Activated naive CD8-positive, alpha-beta T cell (primary cell): ENCODE measurements at regions not wholly inside any gene's neighbourhood (a gene's known extent, or its start where the extent isn't known, plus 50 kb on each side); places are given as distances from the start of the nearest gene placed in this dataset.

ENCODE experiments used
- H3K27ac Mint-ChIP-seq: one replicate; pipeline ENCODE4 v1.8.0; 2021; ENCODE audit warnings: mixed read lengths
- H3K27me3 Mint-ChIP-seq: one replicate; pipeline ENCODE4 v1.8.0; 2021; ENCODE audit warnings: mixed read lengths
- H3K36me3 Mint-ChIP-seq: one replicate; pipeline ENCODE4 v1.8.0; 2021; ENCODE audit warnings: mixed read lengths
- H3K4me1 Mint-ChIP-seq: one replicate; pipeline ENCODE4 v1.8.0; 2021; ENCODE audit warnings: low read depth, mixed read lengths
- H3K4me3 Mint-ChIP-seq: one replicate; pipeline ENCODE4 v1.8.0; 2021; ENCODE audit warnings: mild to moderate bottlenecking, mixed read lengths
- H3K9me3 Mint-ChIP-seq: one replicate; pipeline ENCODE4 v1.8.0; 2021; ENCODE audit warnings: low read depth, mixed read lengths

DNA sequence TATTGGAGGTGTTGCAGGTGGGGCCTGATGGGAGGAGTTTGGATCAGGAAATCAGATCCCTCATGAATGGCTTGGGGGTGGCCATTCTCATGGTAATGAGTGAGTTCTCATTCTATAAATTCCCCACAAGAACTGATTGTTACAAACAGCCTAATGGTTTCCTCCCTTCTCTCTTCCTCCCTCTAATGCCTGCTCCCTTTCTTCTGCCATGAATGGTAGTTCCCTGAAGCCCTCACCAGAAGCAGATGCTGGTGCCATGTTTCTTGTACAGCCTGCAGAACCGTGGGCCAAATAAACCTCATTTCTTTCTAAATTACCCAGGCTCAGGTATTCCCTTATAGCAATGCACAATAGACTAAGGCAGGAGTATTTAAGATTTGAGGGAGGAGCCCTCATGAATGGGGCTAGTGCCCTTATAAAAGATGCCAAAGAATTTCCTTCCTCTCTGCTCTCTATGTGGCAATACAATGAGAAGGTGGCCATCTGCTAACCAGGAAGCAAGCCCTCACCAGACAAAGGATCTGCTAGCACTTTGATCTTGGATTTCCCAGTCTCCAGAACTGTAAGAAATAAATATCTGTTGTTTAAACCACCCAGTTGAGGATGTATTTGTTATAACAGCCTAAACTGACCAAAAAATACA, 251.8 kb downstream of the ZEB2 start:
- Mint-ChIP-seq H3K9me3 (no peaks in the 10 kb centered on the region), H3K4me1 (peaks cover 38% of the 10 kb centered on the region), H3K4me3 (no peak overlapping the region), H3K36me3 (peaks cover 6% of the 10 kb centered on the region), H3K27ac (peak overlapping the region; percentile 90), H3K27me3 (no peaks in the 10 kb centered on the region)

DNA sequence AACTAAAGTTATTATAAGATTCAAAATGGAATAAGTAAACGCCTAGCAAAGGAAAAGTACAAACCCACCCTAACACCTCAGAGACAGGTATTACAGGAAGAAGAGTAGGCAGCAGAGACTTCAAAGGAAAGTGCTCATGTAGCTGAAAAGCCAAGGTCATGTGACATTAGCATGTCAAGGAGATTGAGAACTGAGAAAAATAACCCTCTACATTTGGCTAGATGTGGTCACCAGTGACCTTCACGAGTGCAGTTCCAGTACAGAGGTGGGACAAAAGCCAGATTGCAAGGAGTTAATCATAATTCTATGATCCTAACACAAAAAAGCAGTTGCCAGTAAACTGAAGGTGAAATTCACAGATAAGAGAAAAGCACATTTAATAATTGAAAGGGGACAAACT, 252.7 kb downstream of the ZEB2 start:
- H3K27ac Mint-ChIP-seq = peak overlapping the region; percentile 90
- H3K4me3 Mint-ChIP-seq = peak overlapping the region; percentile 14
- peaks cover 6% of the 10 kb centered on the region for H3K36me3 Mint-ChIP-seq
- peaks cover 35% of the 10 kb centered on the region for H3K4me1 Mint-ChIP-seq
- no peaks in the 10 kb centered on the region for H3K9me3 Mint-ChIP-seq
- H3K27me3 Mint-ChIP-seq = no peaks in the 10 kb centered on the region

DNA sequence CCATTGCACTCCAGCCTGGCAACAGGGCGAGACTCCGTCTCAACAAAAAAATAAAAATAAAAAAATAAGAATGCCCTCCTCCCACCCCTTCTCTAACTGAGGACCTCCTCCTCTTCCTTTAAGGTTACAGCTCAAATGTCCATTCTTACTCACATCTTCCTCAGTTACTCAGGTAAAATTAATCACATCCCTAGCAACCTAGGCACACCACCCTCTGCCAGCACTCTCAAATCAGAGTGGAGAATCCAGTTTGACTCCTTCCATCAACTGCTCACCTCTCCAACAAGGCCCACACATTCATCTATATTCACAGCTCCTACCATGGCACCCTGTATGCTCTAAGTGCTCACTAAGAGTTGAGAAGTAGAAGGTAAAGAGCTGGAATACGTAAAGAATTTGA, 254.3 kb downstream of the ZEB2 start:
- Mint-ChIP-seq H3K9me3 (no peaks in the 10 kb centered on the region), H3K36me3 (peaks cover 6% of the 10 kb centered on the region), H3K27ac (peak overlapping the region; percentile 35), H3K4me1 (peaks cover 46% of the 10 kb centered on the region), H3K4me3 (no peak overlapping the region), H3K27me3 (no peaks in the 10 kb centered on the region)

DNA sequence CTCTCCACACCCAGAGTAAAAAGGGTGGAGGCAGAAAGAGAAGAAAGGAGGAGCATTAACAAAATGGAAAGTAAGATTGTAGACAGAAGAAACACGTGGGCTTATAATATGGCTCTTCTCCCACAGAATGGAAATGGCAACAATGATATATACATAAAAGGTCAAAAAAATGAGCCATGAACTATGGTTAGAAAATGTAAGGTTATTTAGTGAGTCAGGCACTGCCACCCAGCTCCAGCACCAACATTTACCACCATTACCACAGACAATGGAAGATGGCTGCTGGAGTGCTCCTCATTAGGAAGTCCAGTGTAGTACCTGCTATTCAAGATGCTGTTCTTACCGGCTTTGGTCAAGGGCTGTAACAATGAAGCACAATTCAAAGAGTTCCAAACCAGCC, 258.0 kb downstream of the ZEB2 start:
- H3K27ac Mint-ChIP-seq = peak overlapping the region; percentile 64
- no peaks in the 10 kb centered on the region for H3K27me3 Mint-ChIP-seq
- H3K4me3 Mint-ChIP-seq = no peak overlapping the region
- peaks cover 16% of the 10 kb centered on the region for H3K36me3 Mint-ChIP-seq
- H3K4me1 Mint-ChIP-seq = peaks cover 46% of the 10 kb centered on the region
- peaks cover 16% of the 10 kb centered on the region for H3K9me3 Mint-ChIP-seq

DNA sequence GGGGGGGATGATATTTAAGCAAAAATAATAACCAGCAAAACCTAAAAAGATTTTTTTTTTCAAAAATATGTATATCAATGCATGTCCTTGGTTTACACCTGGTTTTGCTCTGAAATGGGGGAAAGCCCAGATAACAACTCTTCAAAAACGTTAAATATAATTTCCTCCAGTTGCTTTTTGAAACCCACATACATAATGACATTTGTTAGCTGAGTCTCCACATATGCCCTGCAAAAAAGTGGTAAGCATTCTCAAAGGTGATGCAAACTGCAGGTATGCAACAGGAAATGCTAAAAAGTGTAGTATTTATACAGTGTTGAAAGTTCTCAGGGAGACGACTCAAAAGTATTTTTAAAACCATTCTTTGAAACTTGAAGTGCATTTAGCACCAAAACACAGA, 258.6 kb downstream of the ZEB2 start:
- H3K4me1 Mint-ChIP-seq = peaks cover 44% of the 10 kb centered on the region
- peaks cover 16% of the 10 kb centered on the region for H3K36me3 Mint-ChIP-seq
- no peaks in the 10 kb centered on the region for H3K27me3 Mint-ChIP-seq
- H3K4me3 Mint-ChIP-seq = no peak overlapping the region
- H3K9me3 Mint-ChIP-seq = peaks cover 18% of the 10 kb centered on the region
- peak overlapping the region; percentile 72 for H3K27ac Mint-ChIP-seq

DNA sequence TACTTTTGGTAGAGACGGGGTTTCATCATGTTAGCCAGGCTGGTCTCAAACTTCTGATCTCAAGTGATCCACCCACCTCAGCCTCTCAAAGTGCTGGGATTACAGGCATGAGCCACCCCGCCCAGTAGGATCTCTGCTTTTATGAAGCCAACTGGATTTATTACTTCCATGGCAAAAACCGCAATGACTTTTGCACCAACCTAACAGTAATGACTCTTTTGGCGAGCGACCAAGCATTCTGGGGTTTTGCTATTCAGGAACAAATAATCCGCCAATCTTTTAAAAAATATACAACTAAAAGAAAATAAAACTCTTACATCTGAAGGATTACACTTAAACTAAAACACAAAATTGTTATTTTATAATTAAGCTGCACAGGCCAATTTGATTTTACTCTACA, 260.6 kb downstream of the ZEB2 start:
- Mint-ChIP-seq H3K27ac (no peak overlapping the region), H3K4me1 (peaks cover 39% of the 10 kb centered on the region), H3K36me3 (peaks cover 17% of the 10 kb centered on the region), H3K4me3 (no peak overlapping the region), H3K9me3 (peaks cover 22% of the 10 kb centered on the region), H3K27me3 (no peaks in the 10 kb centered on the region)

DNA sequence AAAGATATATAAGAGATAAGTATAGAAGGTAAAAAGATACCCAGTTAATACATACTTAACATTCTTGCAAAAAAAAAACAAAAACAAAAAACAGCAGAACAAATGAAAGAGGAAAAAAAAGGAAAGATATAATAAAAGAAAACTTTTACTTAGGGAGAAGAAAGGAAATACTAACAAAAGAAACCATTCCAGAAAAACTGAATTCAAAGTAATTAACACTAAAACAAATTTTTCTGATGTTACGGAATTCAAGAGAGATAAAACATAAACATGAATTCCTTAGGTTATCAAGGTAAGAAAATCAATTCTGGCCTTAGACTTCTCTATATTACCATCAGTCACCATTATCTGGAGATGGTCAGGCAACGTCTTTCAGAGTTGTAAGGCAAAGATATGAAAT, 261.8 kb downstream of the ZEB2 start:
- H3K9me3 Mint-ChIP-seq = peaks cover 22% of the 10 kb centered on the region
- no peaks in the 10 kb centered on the region for H3K27me3 Mint-ChIP-seq
- H3K4me3 Mint-ChIP-seq = no peak overlapping the region
- H3K4me1 Mint-ChIP-seq = peaks cover 39% of the 10 kb centered on the region
- peaks cover 22% of the 10 kb centered on the region for H3K36me3 Mint-ChIP-seq
- H3K27ac Mint-ChIP-seq = peak overlapping the region; percentile 16

DNA sequence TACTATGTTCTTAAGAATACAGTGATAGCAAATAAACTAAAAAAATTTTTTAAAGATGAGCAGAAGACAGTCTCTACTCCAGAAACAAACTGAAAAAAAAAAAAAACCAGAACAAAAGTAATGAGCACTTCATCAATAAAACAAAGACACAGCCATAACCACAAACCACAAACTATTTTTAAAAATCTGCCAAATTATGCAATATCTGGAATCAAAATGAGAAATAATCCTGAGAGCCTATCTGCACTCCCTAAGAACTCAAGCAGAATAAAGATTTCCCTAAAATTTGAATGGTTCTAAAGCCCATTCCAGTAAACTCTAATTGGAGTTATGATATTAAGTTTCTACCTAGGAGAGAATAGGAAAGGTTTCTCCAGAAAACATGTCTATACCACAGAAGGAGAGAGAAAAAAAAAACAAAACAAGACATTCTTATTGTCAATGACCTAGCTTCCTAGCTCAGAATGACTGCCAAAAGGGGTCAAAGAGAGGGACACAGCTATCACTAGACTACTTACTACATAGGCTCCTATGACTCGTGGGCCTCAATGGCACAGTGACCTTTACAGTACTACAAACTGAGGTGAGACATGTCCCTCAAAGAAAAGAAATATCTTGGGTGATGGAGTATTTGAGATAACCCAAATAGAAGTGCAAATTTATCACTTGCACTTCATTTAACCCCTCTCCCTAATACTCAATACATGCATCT, 262.8 kb downstream of the ZEB2 start:
- H3K27ac Mint-ChIP-seq = peak overlapping the region; percentile 72
- peaks cover 28% of the 10 kb centered on the region for H3K9me3 Mint-ChIP-seq
- H3K4me3 Mint-ChIP-seq = peak overlapping the region; percentile 17
- H3K36me3 Mint-ChIP-seq = peaks cover 30% of the 10 kb centered on the region
- no peaks in the 10 kb centered on the region for H3K27me3 Mint-ChIP-seq
- peaks cover 39% of the 10 kb centered on the region for H3K4me1 Mint-ChIP-seq

DNA sequence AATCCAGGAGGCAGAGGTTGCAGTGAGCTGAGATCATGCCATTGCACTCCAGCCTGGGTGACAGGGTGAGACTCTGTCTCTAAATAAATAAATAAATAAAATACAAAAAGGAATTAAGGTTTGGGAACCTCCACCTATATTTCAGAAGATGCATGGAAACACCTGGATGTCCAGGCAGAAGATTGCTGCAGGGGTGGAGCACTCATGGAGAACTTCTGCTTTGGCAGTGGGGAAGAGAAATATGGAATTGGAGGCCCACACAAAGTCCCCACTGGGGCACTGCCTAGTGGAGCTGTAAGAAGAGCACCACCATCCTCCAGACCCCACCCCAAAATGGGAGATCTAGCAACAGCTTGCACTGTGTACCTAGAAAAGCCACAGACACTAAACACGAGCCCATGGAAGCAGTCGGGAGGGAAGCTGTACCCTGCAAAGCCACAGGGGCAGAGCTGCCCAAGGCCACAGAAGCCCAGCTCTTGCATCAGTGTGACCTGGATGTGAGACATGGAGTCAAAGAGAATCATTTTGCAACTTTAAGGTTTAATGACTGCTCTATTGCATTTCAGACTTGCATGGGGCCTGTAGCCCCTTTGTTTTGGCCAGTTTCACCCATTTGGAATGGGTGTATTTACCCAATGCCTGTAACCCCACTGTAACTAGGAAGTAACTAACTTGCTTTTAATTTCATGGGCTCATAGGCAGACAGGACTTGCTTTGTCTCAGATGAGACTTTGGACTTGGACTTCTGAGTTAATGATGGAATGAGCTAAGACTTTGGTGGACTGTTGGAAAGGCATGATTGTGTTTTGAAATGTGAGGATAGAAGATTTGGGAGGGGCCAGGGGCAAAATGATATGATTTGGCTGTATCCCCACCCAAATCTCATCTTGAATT, 265.3 kb downstream of the ZEB2 start:
- Mint-ChIP-seq H3K27me3 (no peaks in the 10 kb centered on the region), H3K4me3 (no peak overlapping the region), H3K36me3 (peaks cover 32% of the 10 kb centered on the region), H3K9me3 (peaks cover 28% of the 10 kb centered on the region), H3K4me1 (peaks cover 21% of the 10 kb centered on the region), H3K27ac (no peak overlapping the region)

DNA sequence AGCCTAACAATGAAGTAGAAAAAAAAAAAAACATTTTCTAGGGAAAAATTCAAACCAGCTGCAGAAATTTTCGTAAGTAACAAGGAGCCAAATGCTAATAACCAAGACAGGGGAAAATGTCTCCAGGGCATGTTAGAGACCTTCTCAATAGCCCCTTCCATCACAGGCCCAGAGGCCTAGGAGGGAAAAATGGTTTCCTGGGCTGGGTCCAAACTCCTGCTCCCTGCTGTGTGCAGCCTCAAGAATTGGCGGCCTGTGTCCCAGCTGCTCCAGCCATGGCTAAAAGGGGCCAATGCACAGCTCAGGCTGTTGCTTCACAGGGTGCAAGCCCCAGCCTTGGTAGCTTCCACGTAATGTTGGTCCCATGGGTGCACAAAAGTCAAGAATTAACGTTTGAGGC, 266.2 kb downstream of the ZEB2 start:
- Mint-ChIP-seq H3K36me3 (peaks cover 32% of the 10 kb centered on the region), H3K27me3 (no peaks in the 10 kb centered on the region), H3K27ac (no peak overlapping the region), H3K4me3 (no peak overlapping the region), H3K4me1 (peaks cover 25% of the 10 kb centered on the region), H3K9me3 (peaks cover 28% of the 10 kb centered on the region)

DNA sequence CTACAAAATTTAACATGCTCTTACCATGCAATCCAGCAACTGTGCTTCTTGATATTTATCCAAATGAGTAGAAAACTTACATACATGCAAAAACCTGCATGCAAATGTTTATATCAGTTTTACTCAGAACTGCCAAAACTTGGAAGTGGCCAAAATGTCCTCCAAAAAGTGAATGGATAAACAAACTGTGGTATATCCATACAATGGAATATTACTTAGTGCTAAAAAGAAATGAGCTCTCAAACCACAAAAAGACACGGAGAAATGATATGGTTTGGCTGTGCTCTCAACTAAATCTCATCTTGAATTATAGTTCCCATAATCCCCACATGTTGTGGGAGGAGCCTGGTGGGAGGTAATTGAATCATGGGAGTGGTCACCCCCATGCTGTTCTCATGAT, 267.2 kb downstream of the ZEB2 start:
- Mint-ChIP-seq H3K4me1 (peaks cover 24% of the 10 kb centered on the region), H3K36me3 (peaks cover 28% of the 10 kb centered on the region), H3K9me3 (peaks cover 18% of the 10 kb centered on the region)

DNA sequence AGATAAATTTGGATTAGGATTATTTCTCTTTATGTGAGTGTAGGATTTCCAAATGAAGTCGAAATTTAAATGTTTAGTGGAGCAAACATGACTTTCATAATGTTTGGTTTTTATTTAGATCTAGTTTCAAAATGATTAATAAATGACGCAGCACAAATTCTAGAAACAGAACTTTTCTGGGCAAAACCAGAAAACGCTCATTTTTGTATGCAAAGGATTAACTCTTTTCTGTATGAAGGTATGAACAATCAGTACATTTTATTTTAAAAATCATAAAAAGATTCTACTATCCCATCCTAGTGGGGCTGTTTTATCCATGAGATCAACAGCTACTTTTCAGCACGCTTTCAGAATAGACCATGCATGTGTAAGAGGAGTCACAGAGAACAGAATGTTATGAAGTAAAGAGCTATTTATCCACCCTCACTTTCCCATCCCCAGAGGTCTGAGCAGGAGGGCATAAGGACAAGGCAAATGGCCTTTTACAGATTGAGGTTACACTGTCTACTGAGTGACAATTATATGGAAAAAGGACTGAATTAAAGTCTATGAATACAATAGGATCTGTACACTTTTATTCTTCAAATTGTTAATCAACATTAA, 270.8 kb downstream of the ZEB2 start:
- no peak overlapping the region for H3K27ac Mint-ChIP-seq
- no peaks in the 10 kb centered on the region for H3K27me3 Mint-ChIP-seq
- peaks cover 17% of the 10 kb centered on the region for H3K36me3 Mint-ChIP-seq
- peaks cover 6% of the 10 kb centered on the region for H3K9me3 Mint-ChIP-seq
- H3K4me1 Mint-ChIP-seq = peaks cover 6% of the 10 kb centered on the region
- H3K4me3 Mint-ChIP-seq = no peak overlapping the region

More for the DNA sequence above, 267.2 kb downstream of the ZEB2 start:
- no peak overlapping the region for H3K4me3 Mint-ChIP-seq
- H3K27me3 Mint-ChIP-seq = no peaks in the 10 kb centered on the region
- H3K27ac Mint-ChIP-seq = no peak overlapping the region

DNA sequence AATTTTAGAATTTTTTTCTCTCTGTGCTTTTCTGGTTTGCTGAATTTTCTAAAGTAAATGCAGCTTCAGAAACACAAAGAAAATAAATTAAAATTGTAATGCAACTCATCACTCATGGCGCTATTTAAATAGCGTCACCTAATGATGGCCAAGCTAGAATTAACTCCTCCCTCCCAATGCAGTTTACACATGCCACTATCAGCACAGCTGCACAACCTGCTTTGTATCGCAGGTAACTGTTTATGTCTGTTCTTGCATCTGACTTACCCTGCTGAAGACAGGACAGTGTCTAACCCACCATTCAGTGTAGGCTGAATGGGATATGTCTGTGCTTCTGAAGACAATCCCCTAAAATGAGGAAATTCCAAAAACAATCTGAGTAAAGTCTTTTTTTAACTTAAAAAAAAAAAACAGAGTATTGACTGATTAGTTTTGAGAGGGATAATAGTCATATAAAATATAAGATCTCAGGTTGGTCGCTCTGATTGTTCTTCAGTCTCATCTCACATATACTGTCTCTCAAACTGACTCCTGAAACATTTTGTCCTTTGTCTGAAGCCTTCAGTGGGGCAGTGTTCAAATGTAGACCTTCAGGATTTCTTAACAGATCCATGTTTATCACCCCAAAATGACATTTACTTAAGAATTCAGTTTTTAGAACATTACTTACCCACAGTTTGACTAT, 271.4 kb downstream of the ZEB2 start:
- no peak overlapping the region for H3K27ac Mint-ChIP-seq
- no peak overlapping the region for H3K4me3 Mint-ChIP-seq

DNA sequence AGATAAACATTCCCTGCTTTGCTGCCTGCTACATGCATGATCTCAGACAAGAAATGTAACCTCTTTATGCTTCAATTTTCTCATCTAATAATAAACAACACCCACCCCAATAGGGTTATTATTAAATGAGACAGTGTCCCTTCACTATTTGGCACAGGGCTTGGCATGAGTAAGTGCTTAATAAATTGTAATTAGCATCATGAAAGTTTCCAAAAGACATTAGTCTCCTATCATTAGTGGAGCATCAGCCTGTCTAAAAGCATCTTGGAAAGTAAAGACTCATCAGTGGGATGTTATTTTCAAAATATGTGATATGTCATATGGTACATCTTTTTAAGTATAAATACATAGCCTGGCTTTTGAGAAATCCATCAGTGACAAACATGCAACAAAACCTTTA, 275.0 kb downstream of the ZEB2 start:
- no peaks in the 10 kb centered on the region for H3K9me3 Mint-ChIP-seq
- H3K4me1 Mint-ChIP-seq = peaks cover 31% of the 10 kb centered on the region
- H3K36me3 Mint-ChIP-seq = peaks cover 4% of the 10 kb centered on the region
- no peaks in the 10 kb centered on the region for H3K27me3 Mint-ChIP-seq
- H3K27ac Mint-ChIP-seq = no peak overlapping the region
- no peak overlapping the region for H3K4me3 Mint-ChIP-seq

More for the DNA sequence above, 271.4 kb downstream of the ZEB2 start:
- H3K9me3 Mint-ChIP-seq = peaks cover 6% of the 10 kb centered on the region
- H3K4me1 Mint-ChIP-seq = peaks cover 7% of the 10 kb centered on the region
- no peaks in the 10 kb centered on the region for H3K27me3 Mint-ChIP-seq
- peaks cover 18% of the 10 kb centered on the region for H3K36me3 Mint-ChIP-seq
